ENCODE measurements at regions not wholly inside any gene's neighbourhood (a gene's known extent, or its start where the extent isn't known, plus 50 kb on each side); places are given as distances from the start of the nearest gene placed in this dataset.

- no peak for DNase-seq (ENCODE audit: extremely low read depth, low read depth)
Observed at GRCh38 chr4:23667659-23668058, 222.2 kb downstream of the PPARGC1A start.

DNA sequence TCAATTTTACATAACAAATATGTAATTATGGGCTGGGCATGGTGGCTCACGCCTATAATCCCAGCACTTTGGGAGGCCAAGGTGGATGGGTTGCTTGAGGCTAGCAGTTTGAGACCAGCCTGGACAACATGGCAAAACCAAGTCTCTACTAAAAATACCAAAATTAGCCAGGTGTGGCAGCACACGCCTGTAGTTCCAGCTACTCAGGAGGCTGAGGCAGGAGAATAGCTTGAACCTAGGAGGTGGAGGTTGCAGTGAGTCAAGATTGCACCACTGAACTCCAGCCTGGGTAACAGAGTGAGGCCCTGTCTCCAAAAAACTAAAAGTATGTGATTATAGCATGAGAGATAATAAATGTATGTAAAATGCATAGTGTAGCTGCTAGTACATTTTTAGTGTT, 229.0 kb downstream of the PPARGC1A start:
- DNase-seq (ENCODE audit: extremely low read depth, low read depth), result no peak

GRCh38 chr4:23654791-23655190, 235.1 kb downstream of the PPARGC1A start:
- DNase-seq (ENCODE audit: extremely low read depth, low read depth), result no peak

DNA sequence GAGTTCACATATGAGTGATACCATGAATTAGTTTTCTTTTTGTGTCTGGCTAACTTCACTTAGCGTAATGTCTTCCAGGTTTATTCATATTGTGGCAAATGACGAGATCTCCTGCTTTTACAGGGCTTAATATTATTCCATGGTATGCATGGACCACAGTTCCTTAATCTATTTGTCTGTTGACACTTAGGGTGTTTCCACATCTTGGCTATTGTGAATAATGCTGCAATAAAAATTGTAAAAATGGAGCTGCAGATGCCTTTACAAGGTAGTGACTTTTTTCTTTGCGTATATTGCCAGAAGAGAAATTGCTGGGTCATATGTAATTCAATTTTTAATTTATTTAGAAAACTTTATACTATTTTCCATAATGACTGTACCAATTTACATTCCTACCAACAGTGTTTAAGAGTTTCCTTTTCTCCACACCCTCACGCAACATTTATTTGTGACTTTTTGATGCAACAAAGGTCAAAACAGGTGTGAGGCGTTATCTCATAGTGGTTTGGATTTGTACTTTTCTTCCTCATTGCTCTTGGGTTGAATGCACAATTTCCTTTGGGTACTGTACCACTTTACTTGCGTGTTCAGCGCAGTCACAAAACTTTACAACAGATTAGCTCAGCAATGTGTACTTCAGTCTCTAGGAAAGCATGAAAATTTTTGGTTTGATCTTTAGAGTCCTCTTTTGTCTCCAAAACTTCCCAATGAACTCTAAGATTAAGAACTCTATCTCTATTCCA, 240.8 kb downstream of the PPARGC1A start:
- no peak for DNase-seq (ENCODE audit: extremely low read depth, low read depth)

DNA sequence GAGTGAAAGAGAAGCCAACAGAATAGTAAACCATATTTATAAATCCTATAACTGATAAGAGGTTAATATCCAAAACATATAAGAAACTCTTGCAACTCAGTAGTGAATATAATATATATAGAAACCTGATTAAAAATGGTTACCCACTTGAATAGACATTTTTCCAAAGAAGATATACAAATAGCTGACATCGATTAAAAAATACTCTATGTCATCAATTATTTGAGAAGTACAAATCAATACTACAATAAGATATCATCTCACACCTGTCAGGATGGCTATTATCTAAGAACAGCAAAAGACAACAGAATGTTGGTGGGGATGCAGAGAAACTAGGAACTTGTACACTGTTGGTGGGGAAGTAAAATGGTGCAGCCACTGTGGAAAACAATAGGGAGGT, 254.4 kb downstream of the PPARGC1A start:
- no peak for DNase-seq (ENCODE audit: extremely low read depth, low read depth)

- DNase-seq (ENCODE audit: extremely low read depth, low read depth), result no peak
Observed at GRCh38 chr4:23631255-23631950, 258.4 kb downstream of the PPARGC1A start.

- no peak for DNase-seq (ENCODE audit: extremely low read depth, low read depth)
Observed at GRCh38 chr4:23630110-23630509, 259.7 kb downstream of the PPARGC1A start.

GRCh38 chr4:23629421-23629820, 260.4 kb downstream of the PPARGC1A start:
- DNase-seq (ENCODE audit: extremely low read depth, low read depth), result no peak

DNA sequence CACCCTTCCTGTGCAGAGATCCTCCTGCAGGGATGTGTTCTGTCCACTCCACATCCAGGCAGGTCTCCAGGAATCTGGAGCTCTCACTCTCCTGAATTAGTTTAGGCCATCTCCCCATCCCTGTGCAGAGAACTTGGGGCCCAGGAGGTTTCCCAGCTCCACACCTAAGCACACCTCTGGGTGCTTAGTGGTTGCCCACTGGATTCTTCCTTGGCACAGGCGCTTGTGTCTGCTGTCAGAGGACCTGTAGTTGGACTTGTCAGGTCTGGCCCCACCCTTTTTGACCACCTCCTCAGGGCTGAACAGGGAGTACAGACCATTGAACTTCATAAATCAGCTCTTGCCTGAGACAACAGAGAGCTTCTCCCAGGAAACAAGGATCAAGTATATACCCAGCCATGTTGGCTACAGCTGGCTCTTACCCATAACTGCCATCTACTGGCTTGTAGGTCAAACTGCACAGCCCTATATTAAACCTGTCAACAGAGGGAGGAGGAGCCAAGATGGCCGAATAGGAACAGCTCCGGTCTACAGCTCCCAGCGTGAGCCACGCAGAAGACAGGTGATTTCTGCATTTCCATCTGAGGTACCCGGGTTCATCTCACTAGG, 275.5 kb downstream of the PPARGC1A start:
- peak; percentile 51 for DNase-seq (ENCODE audit: extremely low read depth, low read depth)

GRCh38 chr4:23613782-23614181, 276.1 kb downstream of the PPARGC1A start:
- DNase-seq (ENCODE audit: extremely low read depth, low read depth), result no peak

DNA sequence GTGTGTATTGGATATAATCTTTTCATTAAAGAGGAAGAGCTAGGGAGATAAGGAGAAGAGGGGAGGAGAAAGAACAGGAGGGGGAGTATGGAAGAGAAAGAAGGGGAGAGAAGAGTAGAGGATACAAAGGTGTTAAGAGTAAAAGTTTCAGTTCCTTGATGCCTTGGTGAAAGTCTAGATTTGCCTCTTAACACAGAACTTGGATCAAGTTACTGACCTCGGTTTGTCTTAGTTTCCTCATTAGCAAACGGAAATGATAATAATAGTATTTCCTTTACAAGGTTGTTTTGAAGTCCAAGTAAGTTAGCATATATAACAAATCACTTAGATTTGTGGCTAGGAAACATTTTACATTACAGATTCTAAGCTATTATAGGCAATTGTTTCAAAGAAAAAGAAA, 287.1 kb downstream of the PPARGC1A start:
- no peak for DNase-seq (ENCODE audit: extremely low read depth, low read depth)

DNA sequence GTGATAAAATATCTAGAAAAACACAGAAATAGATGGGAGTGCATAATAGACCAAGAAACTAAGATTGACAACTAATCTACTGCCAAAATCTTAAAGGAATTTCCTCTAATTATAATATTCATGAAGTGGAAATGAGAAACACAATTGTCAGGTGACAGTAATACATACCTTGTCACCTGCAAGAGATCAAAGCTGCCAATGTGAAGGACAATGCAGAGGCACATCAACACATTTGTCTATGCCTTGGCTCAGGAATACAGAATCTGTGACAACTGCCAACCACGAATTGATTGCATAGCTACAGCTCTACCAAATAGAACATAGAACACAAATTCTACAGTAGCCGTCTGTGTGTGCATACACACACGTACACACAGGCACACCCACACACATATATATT, 295.7 kb downstream of the PPARGC1A start:
- DNase-seq (ENCODE audit: extremely low read depth, low read depth), result no peak

- no peak for DNase-seq (ENCODE audit: extremely low read depth, low read depth)
Observed at GRCh38 chr4:23590431-23590830, 299.4 kb downstream of the PPARGC1A start.

DNA sequence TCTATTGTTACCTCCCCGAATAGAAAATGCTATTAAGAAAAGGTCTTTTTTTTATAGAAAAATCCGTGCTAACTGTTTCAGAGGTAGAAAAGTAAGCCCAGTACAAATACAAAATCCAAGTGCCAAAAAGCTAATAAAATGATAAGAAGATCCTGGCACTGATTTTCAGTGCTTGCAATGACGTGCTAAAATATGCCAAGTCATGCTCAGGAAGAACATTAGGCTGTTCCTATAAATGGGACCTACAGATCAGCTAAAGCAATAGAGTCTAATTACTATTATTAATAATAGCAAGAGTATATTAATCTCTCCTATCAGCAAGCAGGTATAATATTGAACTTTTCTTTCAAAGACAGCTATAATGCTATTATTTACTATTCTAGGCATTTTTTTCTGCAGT, 305.8 kb downstream of the PPARGC1A start:
- peak; percentile 33 for DNase-seq (ENCODE audit: extremely low read depth, low read depth)

GRCh38 chr4:23582671-23583070, 307.2 kb downstream of the PPARGC1A start:
- no peak for DNase-seq (ENCODE audit: extremely low read depth, low read depth)

DNA sequence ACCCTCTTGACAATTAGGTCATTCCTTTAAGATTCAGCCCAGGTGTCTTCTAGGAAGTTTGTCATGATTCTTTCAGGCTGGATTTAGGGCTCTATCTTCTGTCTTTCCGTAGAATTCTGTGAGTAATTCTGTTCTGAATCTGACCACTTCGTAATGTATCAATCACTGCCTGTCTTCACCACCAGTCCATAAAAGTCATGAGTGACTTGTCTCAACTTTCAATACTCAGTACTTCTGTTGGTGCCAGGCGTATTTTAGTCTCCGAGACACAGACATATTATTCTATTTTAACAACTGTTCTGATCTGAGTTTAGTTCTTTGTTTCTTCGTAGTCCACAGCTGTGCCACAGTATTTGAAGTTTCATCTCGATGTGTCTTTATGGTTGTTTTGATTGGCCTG, 310.7 kb downstream of the PPARGC1A start:
- no peak for DNase-seq (ENCODE audit: extremely low read depth, low read depth)

DNA sequence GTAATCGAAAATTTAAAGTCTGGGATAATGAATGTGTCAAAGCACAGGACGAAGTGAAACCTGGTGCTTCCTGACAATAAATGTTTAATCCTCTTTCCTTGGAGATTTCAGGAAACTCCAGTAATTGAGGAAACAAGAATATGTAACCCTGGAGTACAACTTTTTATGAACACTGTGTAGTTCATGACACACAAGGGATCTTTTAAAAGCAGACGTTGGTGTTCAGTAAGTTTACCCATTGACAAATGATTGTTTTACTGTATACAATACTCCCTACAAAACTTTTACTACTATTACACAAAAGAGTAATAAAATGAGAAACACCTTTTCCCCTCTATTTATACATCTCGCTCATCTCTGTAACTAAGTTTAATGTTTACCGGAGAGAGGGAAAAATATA, 312.4 kb downstream of the PPARGC1A start:
- DNase-seq (ENCODE audit: extremely low read depth, low read depth), result no peak

GRCh38 chr4:23572382-23572781, 317.5 kb downstream of the PPARGC1A start:
- no peak for DNase-seq (ENCODE audit: extremely low read depth, low read depth)

- DNase-seq (ENCODE audit: extremely low read depth, low read depth), result no peak
Observed at GRCh38 chr4:23567338-23567737, 322.5 kb downstream of the PPARGC1A start.

DNA sequence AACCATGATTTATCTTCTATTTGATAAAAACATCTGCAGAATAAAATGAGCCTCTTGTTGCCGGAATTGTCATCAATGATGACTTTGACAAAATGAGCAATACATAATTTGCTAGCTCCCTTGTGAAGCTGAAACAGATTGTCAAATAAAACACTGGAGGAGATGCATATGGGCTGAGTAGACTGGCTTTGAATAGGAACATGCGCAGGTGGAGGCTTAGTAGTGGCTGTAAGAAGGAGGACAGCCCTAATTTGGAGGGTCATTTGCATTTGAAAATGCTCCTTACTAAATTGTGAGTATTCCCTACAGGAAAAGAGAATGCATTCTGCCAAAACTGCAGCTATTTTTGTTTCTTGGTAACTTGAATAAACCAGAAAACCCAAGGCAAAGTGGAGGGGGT, 329.1 kb downstream of the PPARGC1A start:
- no peak for DNase-seq (ENCODE audit: extremely low read depth, low read depth)

- DNase-seq (ENCODE audit: extremely low read depth, low read depth), result no peak
Observed at GRCh38 chr4:23558101-23558500, 331.7 kb downstream of the PPARGC1A start.

DNA sequence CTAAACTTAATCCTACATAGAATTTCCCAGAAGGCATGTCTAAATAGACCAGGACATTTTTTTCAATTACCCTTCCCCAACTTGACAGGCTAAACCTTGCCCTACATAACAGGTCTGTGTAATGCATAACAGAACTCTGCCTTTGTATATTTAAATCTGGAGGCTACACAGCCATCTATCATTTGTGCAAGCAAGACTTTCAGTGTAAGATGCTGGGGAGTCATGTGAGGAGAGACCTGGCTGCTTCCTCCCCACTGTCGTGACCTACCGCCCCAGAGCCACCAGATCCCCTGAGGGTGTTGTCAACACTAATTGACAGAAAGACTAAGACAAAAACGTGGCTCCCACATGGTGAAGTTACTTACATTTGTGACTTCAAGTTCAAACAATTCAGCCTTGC, 342.2 kb downstream of the PPARGC1A start:
- no peak for DNase-seq (ENCODE audit: extremely low read depth, low read depth)

All from NCI-H460 (cell line).